BJ (cell line): ENCODE measurements at regions not wholly inside any gene's neighbourhood (a gene's known extent, or its start where the extent isn't known, plus 50 kb on each side); places are given as distances from the start of the nearest gene placed in this dataset.

Experiments
- CTCF ChIA-PET: fragments of 350-600 bp; formaldehyde crosslinking; extraction: SDS; loops from one replicate; lab custom pipeline; 2021; ENCODE audit warnings: antibody characterized with exemption, inconsistent platforms; lab: Yijun Ruan, JAX
- POLR2A ChIA-PET: fragments of 300-600 bp; sonication (Branson Sonifier 250); formaldehyde crosslinking; extraction: SDS; loops from one replicate; lab custom pipeline; 2021; ENCODE audit warnings: antibody characterized with exemption; lab: Charles Lee
- DNase-seq: peaks from one replicate; pipeline ENCODE4 v3.0.0-alpha.2; 2011; ENCODE audit warnings: low read depth
- H3K27me3 ChIP-seq: 2 replicates; pipeline ENCODE4 v1.6.0; 2011; ENCODE audit warnings: low read length; ENCODE audit not compliant: control insufficient read depth, insufficient read depth
- H3K36me3 ChIP-seq: 2 replicates; pipeline ENCODE4 v1.5.1; 2011; ENCODE audit warnings: low read length; ENCODE audit not compliant: control insufficient read depth, insufficient read depth
- H3K4me3 ChIP-seq: 2 replicates; pipeline ENCODE4 v1.5.1; 2011; ENCODE audit warnings: low read depth, mild to moderate bottlenecking, control low read depth, low read length
- CTCF ChIP-seq: IDR thresholded peaks from 2 replicates; pipeline ENCODE4 v1.5.1; 2011; ENCODE audit warnings: low read depth, mild to moderate bottlenecking, control low read depth, inconsistent platforms, low read length, moderate library complexity; ENCODE audit not compliant: insufficient read depth

GRCh38 chr9:119667916-119668315, 298.7 kb upstream of the BRINP1 start:
- no peak for TF ChIP-seq CTCF
- Histone ChIP-seq H3K4me3 (no peak overlapping the region), H3K27me3 (no peaks in the 10 kb centered on the region), H3K36me3 (no peaks in the 10 kb centered on the region)
- DNase-seq, result no peak
- CTCF ChIA-PET, result interaction anchor here (1.1 kb wide), 1 partner anchor 18 kb away, joined by 3 read pairs; no protein-coding TSS in a partner anchor
- POLR2A ChIA-PET, result no interaction called here

GRCh38 chr9:119667163-119667562, 297.9 kb upstream of the BRINP1 start:
- TF ChIP-seq CTCF, result no peak
- Histone ChIP-seq H3K27me3 (no peaks in the 10 kb centered on the region), H3K36me3 (no peaks in the 10 kb centered on the region), H3K4me3 (no peak overlapping the region)
- no peak for DNase-seq
- ChIA-PET POLR2A (no interaction called here), CTCF (interaction anchor here (1.1 kb wide), 1 partner anchor 17 kb away, joined by 3 read pairs; no protein-coding TSS in a partner anchor)

GRCh38 chr9:119662329-119662728, 293.1 kb upstream of the BRINP1 start:
- no peaks in the 10 kb centered on the region for H3K36me3 ChIP-seq
- ChIA-PET CTCF (no interaction called here), POLR2A (no interaction called here)
- no peak overlapping the region for H3K4me3 ChIP-seq
- no peak for TF ChIP-seq CTCF
- H3K27me3 ChIP-seq, result no peaks in the 10 kb centered on the region
- no peak for DNase-seq

- Histone ChIP-seq H3K36me3 (no peaks in the 10 kb centered on the region), H3K27me3 (no peaks in the 10 kb centered on the region), H3K4me3 (no peak overlapping the region)
- TF ChIP-seq CTCF, result no peak
- POLR2A ChIA-PET, result no interaction called here
- CTCF ChIA-PET, result no interaction called here
- DNase-seq, result no peak
Observed at GRCh38 chr9:119652931-119653330, 283.7 kb upstream of the BRINP1 start.

GRCh38 chr9:119649205-119649604, 280.0 kb upstream of the BRINP1 start:
- ChIA-PET CTCF (interaction anchor here (1.1 kb wide), 1 partner anchor 18 kb away, joined by 3 read pairs; no protein-coding TSS in a partner anchor), POLR2A (no interaction called here)
- Histone ChIP-seq H3K36me3 (no peaks in the 10 kb centered on the region), H3K27me3 (no peaks in the 10 kb centered on the region), H3K4me3 (no peak overlapping the region)
- TF ChIP-seq CTCF, result no peak
- no peak for DNase-seq
